Fibroblast of upper back skin (primary cell): ENCODE measurements at regions not wholly inside any gene's neighbourhood (a gene's known extent, or its start where the extent isn't known, plus 50 kb on each side); places are given as distances from the start of the nearest gene placed in this dataset.

Source experiments
- DNase-seq: peaks from one replicate; pipeline ENCODE4 v3.0.0-alpha.2; 2013

GRCh38 chr10:25661632-25662031 lies 272.4 kb upstream of the MYO3A start:
- DNase-seq = no peak

DNA sequence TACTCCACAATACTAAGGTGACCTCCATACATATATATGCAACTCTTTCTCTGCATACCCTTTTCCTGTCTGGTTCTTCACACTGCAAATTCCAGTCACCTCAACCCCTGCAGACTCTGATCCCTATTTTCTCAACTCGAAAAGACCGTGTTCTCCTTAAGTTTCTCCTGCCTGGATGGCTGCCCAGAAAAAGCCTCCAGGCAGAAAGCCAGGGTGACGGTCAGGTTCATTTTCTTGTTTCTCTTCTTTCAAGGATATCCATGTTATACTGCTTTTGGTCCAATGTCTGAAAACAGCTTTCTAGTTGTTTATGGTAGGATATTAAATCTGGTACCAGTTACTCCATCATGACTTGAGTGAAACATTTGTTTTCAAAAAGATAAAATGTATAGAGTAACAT lies 267.8 kb upstream of the MYO3A start:
- no peak for DNase-seq

DNA sequence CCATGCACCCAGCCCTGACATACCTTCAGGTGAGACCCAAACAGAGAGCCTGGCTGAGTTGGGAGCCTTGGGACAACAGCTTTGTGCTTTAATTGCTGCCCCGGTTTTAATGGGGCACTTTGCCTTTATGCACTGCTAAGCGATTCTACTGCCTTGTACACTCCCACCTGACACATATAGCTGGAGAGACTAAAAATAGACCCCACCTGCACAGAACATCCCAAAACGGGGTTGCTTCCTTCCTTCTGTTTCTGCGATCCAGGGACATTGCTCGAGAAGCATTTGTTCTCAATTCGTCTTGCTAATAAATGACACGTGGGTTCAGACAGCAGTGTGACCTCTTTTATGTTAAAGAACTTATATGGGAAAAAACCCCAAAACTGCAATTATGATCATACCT lies 258.8 kb upstream of the MYO3A start:
- no peak for DNase-seq

DNA sequence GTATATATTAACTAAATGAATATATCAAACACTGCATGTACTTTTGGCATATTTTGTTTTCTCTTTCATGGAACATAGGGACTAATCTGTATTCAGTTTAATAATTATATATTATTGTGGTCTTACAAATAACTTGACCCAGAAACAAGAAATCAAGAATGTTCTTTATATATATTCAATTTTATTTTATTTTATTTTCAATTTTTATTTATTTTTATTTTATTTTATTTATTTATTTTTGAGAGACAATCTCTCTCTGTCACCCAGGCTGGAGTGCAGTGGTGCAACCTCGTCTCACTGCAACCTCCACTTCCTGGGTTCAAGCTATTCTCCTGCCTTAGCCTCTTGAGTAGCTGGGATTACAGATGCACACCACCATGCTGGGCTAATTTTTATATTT lies 258.4 kb upstream of the MYO3A start:
- no peak for DNase-seq

- DNase-seq = no peak
Measured at GRCh38 chr10:25678220-25678619, 255.8 kb upstream of the MYO3A start.

DNA sequence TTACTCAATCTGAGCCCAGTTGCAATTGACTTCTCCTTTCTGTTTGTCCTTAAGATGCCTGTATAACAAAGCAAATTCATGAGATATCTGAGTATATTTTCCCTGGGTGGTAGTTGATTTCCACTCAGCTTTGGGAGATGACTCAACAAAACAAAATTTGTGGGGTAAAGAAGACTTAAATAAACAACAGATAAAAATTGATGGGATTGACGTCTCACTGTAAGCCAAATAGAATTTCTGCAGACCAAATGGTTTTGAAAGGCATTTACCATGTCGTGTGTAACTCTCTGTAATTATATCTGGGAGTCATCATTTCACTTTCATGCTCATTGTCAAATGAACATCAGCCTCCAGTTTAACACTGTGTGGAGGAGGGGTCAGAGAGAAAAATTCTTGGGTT lies 255.4 kb upstream of the MYO3A start:
- DNase-seq = no peak

- DNase-seq = peak; percentile 13
Measured at GRCh38 chr10:25682203-25682851, 251.7 kb upstream of the MYO3A start.

DNA sequence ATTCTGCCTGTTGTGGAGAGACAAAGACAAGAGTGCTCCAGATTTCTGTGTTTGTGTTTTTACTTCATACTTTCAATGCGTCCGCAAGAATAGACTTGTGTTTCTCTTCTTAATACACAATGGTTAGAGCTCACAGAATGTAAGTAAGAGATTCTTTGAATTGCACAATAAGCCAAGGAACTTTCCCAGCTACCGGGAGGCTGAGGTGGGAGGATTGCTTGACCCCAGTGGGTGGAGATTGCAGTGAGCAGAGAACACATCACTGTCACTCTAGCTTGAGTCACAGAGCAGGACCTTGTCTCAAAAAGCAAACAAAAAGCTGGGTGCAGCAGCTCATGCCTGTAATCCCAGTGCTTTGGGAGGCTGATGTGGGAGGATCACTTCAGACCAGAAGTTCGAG lies 250.7 kb upstream of the MYO3A start:
- no peak for DNase-seq

DNA sequence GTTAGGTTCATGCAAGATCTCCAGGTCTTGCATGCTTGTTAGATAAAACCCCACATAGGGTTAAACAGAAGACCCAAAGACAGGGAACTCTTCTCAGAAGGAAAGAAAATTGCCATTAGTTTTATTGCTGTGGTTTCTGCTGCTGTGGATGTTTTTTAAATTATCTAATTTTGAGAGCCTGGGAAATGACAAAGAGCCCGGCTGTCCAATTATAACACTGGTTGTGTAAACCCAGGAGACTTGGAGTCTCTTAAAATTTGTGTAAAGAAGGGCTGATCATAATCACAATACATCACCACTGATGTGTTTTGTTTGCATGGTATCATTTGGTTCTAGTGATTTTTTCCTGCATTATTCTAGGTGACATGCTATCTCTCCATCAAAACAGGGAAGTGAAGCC lies 246.5 kb upstream of the MYO3A start:
- no peak for DNase-seq

- DNase-seq = no peak
Measured at GRCh38 chr10:25689346-25690100, 244.5 kb upstream of the MYO3A start.

DNA sequence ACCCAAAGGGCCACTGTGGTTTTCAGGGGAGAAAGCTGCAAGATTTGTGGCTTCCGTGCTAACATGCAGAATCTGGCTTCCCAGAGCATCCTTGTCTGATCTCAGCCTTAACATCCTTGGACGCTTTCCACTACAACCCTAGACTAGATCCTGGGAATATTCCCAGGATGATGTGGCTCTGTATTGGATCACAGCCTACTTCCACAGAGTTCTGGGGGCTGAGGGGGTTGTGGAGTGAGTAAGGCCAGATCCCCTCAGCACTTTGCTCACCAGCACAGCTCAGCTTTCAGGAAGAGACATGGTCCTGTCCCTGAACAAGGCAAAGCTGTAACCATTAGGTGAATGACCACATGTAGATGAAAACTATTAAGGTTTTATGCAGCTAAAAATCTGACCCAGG lies 241.3 kb upstream of the MYO3A start:
- no peak for DNase-seq

DNA sequence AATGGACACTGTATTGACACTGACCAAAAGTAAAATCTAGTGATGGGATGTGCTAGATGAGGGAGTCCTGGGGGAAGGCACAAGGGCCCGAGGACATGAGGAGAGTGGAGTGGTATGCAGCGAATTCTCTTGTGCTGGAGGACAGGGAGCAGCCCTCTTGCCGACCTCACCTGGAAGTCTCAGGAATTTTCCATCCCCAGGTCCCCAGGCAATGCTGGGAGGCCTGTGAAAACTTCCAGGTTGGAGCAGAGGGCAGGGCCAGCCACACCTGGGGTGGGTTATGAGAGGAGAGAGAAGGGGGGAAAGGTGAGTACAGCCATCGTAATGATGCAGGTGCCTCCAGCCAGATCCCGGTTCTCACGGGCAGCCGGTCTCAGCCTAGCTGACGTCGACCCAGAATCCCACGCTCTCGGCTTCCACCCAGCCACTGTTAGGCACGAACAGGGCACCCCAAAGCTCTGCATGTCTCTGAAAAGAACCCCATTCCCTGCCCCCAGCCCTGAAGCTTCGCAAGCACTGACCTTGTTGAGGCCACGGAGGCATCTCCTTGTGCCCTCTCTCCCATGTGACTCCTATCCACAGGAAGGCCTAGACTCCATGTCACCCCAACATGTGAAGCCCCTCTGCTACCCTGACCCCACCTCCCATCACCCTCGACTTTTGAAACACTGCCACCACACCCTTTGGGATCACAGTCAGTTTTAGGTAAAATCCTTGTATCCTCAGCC lies 239.7 kb upstream of the MYO3A start:
- DNase-seq = no peak

GRCh38 chr10:25694971-25695370 lies 239.1 kb upstream of the MYO3A start:
- no peak for DNase-seq

- no peak for DNase-seq
Measured at GRCh38 chr10:25695586-25695985, 238.4 kb upstream of the MYO3A start.

DNA sequence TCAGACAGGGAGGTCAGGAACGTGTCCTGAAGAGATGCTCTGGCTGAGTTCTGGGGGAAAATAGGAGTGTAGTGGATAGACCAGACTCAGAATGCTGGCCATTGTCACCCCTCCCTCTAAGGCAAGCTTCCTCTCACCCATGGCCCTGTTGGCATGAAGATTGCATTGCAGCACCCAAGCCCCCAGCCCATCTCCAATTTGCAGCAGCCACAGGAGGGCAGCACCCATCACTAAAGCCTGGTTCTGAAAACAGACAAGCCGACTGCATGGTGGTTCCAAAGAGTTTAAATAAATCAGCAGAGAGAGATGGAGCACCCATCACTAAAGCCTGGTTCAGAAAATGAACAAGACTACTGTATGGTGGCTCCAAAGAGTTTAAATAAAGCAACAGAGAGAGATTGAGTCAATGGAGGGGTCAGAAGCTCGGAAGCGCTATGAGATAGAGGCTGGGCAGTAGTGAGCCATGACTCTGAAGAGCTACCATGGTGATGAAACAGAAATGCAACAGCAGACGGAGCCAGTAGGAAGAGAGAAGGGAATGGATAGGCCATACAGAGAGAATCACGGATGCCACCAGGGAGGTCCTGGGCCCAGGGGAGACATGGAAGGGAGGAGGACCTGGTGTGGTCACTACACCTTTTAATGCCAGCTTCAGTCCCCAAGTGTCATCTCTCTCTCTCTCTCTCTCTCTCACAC lies 237.9 kb upstream of the MYO3A start:
- DNase-seq = no peak

GRCh38 chr10:25697412-25697811 lies 236.6 kb upstream of the MYO3A start:
- no peak for DNase-seq

DNA sequence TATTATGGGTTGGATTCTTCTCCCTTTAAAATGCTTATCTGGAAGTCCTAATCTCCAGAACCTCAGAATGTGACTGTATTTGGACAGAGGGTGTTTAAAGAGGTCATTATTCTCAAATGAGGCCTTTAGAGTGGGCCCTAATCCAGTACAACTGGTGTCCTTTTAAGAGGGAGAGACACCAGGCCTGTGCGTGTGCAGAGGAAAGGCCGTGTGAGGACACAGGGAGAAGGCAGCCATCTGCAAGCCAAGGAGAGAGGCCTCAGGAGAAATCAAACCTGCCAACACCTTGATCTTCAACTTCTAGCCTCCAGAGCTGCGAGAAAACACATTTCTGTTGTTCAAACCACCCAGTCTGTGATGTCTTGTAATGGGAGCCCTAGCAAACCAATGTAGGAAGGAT lies 235.4 kb upstream of the MYO3A start:
- no peak for DNase-seq

DNA sequence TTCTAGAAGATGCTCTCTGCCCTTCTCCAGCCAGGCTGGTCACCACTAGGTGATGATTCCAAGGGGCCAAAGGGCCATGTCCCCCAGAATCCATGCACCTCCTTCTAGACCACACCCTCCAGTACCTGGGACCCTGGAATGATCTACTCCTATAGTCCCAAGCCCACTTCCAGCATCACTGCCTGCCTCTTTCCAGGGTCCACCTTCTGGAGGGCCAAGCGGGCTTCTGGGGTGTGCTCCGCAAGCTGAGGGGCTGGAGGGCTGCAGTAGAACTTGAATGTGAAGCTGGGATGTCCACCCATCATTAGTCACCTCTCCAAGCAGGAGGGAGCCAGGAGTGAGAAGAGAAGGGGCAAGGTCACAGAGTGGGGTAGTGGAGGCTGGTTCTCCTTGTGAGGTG lies 234.4 kb upstream of the MYO3A start:
- no peak for DNase-seq

DNA sequence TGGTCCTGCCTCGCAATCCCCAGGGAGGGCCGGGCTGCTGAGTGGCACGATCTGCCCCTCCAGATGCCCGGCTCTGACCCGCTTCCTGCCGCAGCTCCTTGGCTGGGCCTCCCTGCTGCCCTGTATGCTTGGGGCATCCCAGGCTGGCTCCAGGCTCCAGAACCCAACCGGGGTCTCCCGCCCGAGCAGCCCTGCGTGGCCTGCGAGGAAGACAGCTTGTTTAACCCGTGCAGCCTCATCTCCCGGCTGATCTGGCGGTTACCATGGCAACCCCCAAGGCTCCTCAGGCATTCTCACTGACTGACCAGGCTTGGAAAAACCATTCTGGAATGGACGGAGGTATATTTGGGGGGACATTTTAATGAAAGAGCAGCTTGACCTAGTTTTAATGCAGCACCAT lies 232.4 kb upstream of the MYO3A start:
- no peak for DNase-seq

- DNase-seq = no peak
Measured at GRCh38 chr10:25704622-25705021, 229.4 kb upstream of the MYO3A start.

DNA sequence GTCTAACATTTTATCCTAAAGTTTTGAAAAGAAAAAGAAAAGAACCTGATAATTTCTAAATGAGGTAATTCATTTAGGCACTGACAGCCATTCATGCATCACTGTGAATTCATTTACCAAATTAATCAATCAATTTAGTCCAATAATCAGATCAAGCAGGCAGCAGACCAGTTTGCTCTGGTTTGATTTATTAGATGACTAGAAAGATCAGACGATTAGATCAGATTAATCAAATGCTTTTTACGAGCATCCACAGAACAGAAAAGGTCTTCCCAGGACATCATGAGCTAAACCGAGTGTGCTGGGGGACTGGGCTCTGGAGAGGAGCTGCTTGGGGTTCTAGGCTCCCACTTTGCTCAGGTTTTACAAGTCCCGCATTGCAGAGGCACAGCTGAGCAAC lies 226.5 kb upstream of the MYO3A start:
- no peak for DNase-seq

DNA sequence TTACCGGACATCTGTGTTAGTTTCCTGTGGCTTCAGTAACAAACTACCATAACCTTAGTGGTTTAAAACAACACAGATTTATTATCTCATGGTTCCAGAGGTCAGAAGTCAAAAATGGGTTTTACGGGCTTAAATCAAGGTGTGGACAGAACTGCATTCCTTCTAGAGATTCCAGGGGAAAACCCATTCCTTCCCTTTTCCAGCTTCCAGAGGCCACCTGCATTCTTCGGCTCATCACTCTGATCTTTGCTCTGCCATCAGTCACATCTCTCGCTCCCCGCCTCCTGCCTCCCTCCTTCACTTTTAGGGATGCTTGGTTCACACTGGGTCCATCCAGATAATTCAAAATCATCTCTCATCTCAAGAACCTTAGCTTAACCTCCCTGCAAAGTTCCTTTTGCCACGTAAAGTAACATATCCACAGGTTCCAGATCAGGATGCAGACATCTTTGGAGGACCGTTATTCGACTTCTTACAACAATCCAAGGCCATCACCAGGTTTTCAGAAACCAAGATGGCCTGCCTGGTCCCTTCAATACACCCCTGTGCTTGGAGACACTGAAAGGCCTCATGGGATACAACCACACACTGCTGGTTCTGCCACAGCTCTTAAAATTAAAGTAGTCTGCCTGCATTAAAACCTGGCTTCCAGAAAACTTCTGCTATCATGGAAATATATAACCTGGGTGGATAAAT lies 225.9 kb upstream of the MYO3A start:
- no peak for DNase-seq

DNA sequence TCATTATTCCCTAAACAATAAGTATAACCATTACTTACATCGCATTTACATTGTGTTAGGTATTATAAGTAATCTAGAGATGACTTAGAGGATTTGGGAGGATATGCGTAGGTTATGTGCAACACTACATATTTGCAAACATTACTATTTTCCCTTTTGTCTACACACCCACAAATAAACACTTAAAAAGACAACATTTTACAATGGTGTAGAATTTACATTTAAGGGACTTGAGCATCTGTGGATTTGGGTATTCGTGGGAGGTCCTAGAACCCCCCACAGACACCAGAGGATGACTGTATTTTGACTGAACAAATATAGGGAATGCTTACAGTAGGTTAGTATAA lies 220.2 kb upstream of the MYO3A start:
- no peak for DNase-seq
